ENCODE measurements at regions not wholly inside any gene's neighbourhood (a gene's known extent, or its start where the extent isn't known, plus 50 kb on each side); places are given as distances from the start of the nearest gene placed in this dataset.

- H3K27ac ChIP-seq = no peak overlapping the region
- TF ChIP-seq, protein P1, sequence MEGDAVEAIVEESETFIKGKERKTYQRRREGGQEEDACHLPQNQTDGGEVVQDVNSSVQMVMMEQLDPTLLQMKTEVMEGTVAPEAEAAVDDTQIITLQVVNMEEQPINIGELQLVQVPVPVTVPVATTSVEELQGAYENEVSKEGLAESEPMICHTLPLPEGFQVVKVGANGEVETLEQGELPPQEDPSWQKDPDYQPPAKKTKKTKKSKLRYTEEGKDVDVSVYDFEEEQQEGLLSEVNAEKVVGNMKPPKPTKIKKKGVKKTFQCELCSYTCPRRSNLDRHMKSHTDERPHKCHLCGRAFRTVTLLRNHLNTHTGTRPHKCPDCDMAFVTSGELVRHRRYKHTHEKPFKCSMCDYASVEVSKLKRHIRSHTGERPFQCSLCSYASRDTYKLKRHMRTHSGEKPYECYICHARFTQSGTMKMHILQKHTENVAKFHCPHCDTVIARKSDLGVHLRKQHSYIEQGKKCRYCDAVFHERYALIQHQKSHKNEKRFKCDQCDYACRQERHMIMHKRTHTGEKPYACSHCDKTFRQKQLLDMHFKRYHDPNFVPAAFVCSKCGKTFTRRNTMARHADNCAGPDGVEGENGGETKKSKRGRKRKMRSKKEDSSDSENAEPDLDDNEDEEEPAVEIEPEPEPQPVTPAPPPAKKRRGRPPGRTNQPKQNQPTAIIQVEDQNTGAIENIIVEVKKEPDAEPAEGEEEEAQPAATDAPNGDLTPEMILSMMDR (conservative IDR thresholded peaks at IDR 0.05) = no peak
Measured at GRCh38 chr3:30069056-30069455, 537.3 kb upstream of the TGFBR2 start.

- H3K27ac ChIP-seq = no peak overlapping the region
- TF ChIP-seq, protein P1 (conservative IDR thresholded peaks at IDR 0.05) = no peak
Measured at GRCh38 chr3:30073040-30073439, 533.4 kb upstream of the TGFBR2 start.

DNA sequence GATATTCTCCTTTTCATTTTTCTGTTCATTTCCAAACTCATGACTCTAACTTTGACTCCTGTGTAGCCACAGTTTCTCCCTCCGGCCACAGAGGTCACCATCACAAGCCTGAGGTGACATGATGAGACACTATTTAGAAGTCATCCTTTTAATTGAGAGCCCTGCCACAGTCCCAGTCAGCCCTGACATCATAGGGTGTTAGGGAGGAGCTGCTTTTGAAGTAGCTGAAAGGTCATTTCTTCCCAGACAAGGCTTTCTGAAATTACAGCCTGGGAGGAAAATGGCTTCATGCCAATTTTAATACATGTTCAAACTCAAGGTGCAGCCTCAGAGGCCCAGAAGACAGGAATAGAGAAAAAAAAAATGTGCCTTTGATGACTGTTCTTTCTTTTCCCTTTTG is 532.8 kb upstream of the TGFBR2 start:
- TF ChIP-seq, protein P1 (conservative IDR thresholded peaks at IDR 0.05) = no peak
- no peak overlapping the region for H3K27ac ChIP-seq

GRCh38 chr3:30075514-30075913 is 530.9 kb upstream of the TGFBR2 start:
- TF ChIP-seq, protein P1 (conservative IDR thresholded peaks at IDR 0.05) = no peak
- no peak overlapping the region for H3K27ac ChIP-seq

- TF ChIP-seq, protein P1 (conservative IDR thresholded peaks at IDR 0.05) = no peak
- H3K27ac ChIP-seq = peak overlapping the region; percentile 13; the same call in 1 of the 2 replicates
Measured at GRCh38 chr3:30076899-30077298, 529.5 kb upstream of the TGFBR2 start.

DNA sequence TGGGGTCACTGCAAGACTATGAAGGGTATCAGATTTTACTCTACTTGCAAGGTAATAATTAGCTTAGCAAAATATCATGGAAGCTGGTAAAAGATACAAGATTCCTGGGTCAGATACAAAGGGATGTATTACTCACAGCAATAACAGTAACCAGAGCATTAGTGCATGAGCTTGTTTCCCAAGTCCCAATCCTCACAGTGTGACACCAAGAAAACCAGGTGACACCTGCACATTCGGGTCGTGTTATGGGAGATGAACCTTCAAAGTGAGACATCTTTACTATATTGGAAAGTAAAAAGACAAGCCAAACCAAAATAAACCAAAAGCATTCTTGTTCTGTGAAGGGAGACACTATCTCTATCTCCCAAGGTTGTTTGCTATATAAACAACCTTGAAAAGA is 528.7 kb upstream of the TGFBR2 start:
- peak overlapping the region; percentile 13; the same call in 1 of the 2 replicates for H3K27ac ChIP-seq
- TF ChIP-seq, protein P1 (conservative IDR thresholded peaks at IDR 0.05) = no peak

- TF ChIP-seq, protein P1 (conservative IDR thresholded peaks at IDR 0.05) = no peak
- H3K27ac ChIP-seq = no peak overlapping the region
Measured at GRCh38 chr3:30078736-30079135, 527.7 kb upstream of the TGFBR2 start.

Data from VCaP (cell line).